ENCODE measurements at regions not wholly inside any gene's neighbourhood (a gene's known extent, or its start where the extent isn't known, plus 50 kb on each side); places are given as distances from the start of the nearest gene placed in this dataset.

DNA sequence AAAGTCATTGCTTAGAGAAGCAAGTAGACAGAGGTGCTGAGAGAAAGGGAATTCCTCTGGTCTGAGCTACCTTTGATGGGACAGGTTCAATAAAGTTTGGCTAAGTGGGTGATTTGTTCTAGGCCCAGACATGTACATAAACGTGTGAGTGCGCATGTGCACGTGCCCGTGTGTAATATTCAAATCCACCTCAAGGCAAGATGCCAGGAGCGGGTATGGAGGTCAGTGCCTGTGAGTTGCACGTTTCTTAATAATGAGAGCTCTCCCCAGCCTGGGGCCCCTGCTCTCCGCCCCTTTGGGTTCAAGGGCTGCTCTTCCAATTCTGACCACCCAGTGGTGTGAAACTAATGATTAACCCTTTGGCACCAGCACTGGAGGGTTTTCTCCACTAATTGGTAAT is 53.8 kb upstream of the LMO4 start:
- intact Hi-C loops (cut with micrococcal nuclease; ENCODE audit: unreplicated experiment): loop anchor here (5.0 kb wide), 1 partner anchor 143 kb away; no protein-coding TSS in a partner anchor
- Histone ChIP-seq H3K36me3 (ENCODE audit: insufficient read depth, low read length, poor library complexity, severe bottlenecking) (no peaks in the 10 kb centered on the region), H3K9me3 (ENCODE audit: low read depth, low read length, poor library complexity, severe bottlenecking) (no peaks in the 10 kb centered on the region), H3K4me3 (ENCODE audit: low read depth, low read length, poor library complexity, severe bottlenecking) (no peak overlapping the region), H3K27ac (ENCODE audit: low read depth, low read length, poor library complexity, severe bottlenecking) (no peak overlapping the region), H3K27me3 (replicated peaks; ENCODE audit: insufficient read depth, low read depth, low read length, poor library complexity) (peaks cover 5% of the 10 kb centered on the region), H3K4me1 (ENCODE audit: insufficient read depth, low read length, poor library complexity, severe bottlenecking) (peaks cover 14% of the 10 kb centered on the region)
- ChIA-PET POLR2A (ENCODE audit: low non-redundant PET) (no interaction called here), CTCF (no interaction called here)
- no peak for TF ChIP-seq EZH2 (IDR thresholded peaks at IDR 0.05; ENCODE audit: borderline replicate concordance, low read depth, low read length, poor library complexity, severe bottlenecking)
- TF ChIP-seq, protein P1, sequence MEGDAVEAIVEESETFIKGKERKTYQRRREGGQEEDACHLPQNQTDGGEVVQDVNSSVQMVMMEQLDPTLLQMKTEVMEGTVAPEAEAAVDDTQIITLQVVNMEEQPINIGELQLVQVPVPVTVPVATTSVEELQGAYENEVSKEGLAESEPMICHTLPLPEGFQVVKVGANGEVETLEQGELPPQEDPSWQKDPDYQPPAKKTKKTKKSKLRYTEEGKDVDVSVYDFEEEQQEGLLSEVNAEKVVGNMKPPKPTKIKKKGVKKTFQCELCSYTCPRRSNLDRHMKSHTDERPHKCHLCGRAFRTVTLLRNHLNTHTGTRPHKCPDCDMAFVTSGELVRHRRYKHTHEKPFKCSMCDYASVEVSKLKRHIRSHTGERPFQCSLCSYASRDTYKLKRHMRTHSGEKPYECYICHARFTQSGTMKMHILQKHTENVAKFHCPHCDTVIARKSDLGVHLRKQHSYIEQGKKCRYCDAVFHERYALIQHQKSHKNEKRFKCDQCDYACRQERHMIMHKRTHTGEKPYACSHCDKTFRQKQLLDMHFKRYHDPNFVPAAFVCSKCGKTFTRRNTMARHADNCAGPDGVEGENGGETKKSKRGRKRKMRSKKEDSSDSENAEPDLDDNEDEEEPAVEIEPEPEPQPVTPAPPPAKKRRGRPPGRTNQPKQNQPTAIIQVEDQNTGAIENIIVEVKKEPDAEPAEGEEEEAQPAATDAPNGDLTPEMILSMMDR (conservative IDR thresholded peaks at IDR 0.05; ENCODE audit: low read depth, low read length): no peak
- peak; percentile 12 for DNase-seq (ENCODE audit: low spot score)
- BruUV-seq (replicated peaks): no TSS peak

DNA sequence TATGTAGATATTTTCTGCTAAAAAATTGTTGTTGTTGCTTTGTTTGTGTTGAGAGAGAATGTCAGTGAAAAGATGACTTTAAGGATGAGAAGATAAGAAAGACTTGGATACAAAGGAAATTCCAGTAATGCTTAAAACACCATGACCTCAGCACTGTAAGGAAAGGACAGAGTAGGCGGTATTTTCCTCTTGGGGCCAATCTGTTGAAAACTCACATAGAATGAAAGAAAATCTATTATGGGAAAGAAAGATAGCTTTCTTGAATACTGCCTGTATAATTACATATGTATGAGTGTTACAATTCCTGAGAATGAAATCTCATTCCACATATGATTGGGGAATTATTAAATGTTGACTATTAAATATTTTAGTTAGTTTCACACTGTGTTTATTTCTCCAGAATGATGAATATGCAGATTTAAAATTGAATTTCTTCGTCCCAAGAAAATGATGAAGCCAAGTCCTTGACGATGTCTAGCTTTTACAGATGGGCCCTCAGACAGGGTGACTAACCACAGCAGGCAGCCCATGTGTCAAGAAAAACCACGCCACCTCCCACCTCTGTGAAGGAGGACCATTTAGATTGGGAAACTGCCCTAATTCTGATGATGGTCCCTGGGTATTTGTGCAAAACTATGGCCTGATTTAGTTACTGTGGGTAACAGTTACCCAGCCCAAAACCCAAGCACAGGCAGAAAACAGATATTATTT is 49.7 kb upstream of the LMO4 start:
- Histone ChIP-seq H3K36me3 (ENCODE audit: insufficient read depth, low read length, poor library complexity, severe bottlenecking) (no peaks in the 10 kb centered on the region), H3K27me3 (replicated peaks; ENCODE audit: insufficient read depth, low read depth, low read length, poor library complexity) (no peaks in the 10 kb centered on the region), H3K4me3 (ENCODE audit: low read depth, low read length, poor library complexity, severe bottlenecking) (no peak overlapping the region), H3K4me1 (ENCODE audit: insufficient read depth, low read length, poor library complexity, severe bottlenecking) (peaks cover 14% of the 10 kb centered on the region), H3K27ac (ENCODE audit: low read depth, low read length, poor library complexity, severe bottlenecking) (no peak overlapping the region), H3K9me3 (ENCODE audit: low read depth, low read length, poor library complexity, severe bottlenecking) (no peaks in the 10 kb centered on the region)
- intact Hi-C loops (cut with micrococcal nuclease; ENCODE audit: unreplicated experiment): no loop called here
- no peak for TF ChIP-seq EZH2 (IDR thresholded peaks at IDR 0.05; ENCODE audit: borderline replicate concordance, low read depth, low read length, poor library complexity, severe bottlenecking)
- TF ChIP-seq, protein P1 (conservative IDR thresholded peaks at IDR 0.05; ENCODE audit: low read depth, low read length): no peak
- CTCF ChIA-PET: no interaction called here
- peak; percentile 12 for DNase-seq (ENCODE audit: low spot score)
- POLR2A ChIA-PET (ENCODE audit: low non-redundant PET): no interaction called here
- BruUV-seq (replicated peaks): no TSS peak
